ENCODE measurements at regions not wholly inside any gene's neighbourhood (a gene's known extent, or its start where the extent isn't known, plus 50 kb on each side); places are given as distances from the start of the nearest gene placed in this dataset.

- no peaks in the 10 kb centered on the region for H3K4me1 ChIP-seq (ENCODE audit: control insufficient read depth, low read depth, low read length)
- H3K27me3 ChIP-seq (ENCODE audit: control insufficient read depth, insufficient read depth, low read length): no peaks in the 10 kb centered on the region
- H3K9me3 ChIP-seq (ENCODE audit: control insufficient read depth, low read depth, low read length): no peaks in the 10 kb centered on the region
- H3K9ac ChIP-seq (ENCODE audit: low read length): no peak overlapping the region
- no peak overlapping the region for H3K4me3 ChIP-seq (ENCODE audit: low read length)
- no peaks in the 10 kb centered on the region for H3K36me3 ChIP-seq (ENCODE audit: control insufficient read depth, low read depth, low read length)
- H3K27ac ChIP-seq (ENCODE audit: low read length): no peak overlapping the region
These were observed 87.8 kb downstream of the RCN1 start for GRCh38 chr11:32178692-32179091.

- Histone ChIP-seq H3K4me1 (ENCODE audit: control insufficient read depth, low read depth, low read length) (no peaks in the 10 kb centered on the region), H3K4me3 (ENCODE audit: low read length) (no peak overlapping the region), H3K27ac (ENCODE audit: low read length) (no peak overlapping the region), H3K9me3 (ENCODE audit: control insufficient read depth, low read depth, low read length) (no peaks in the 10 kb centered on the region), H3K36me3 (ENCODE audit: control insufficient read depth, low read depth, low read length) (no peaks in the 10 kb centered on the region), H3K9ac (ENCODE audit: low read length) (no peak overlapping the region), H3K27me3 (ENCODE audit: control insufficient read depth, insufficient read depth, low read length) (no peaks in the 10 kb centered on the region)
These were observed 92.6 kb downstream of the RCN1 start for GRCh38 chr11:32183512-32183911.

- Histone ChIP-seq H3K4me1 (ENCODE audit: control insufficient read depth, low read depth, low read length) (no peaks in the 10 kb centered on the region), H3K27me3 (ENCODE audit: control insufficient read depth, insufficient read depth, low read length) (no peaks in the 10 kb centered on the region), H3K9ac (ENCODE audit: low read length) (no peak overlapping the region), H3K9me3 (ENCODE audit: control insufficient read depth, low read depth, low read length) (no peaks in the 10 kb centered on the region), H3K36me3 (ENCODE audit: control insufficient read depth, low read depth, low read length) (no peaks in the 10 kb centered on the region), H3K4me3 (ENCODE audit: low read length) (no peak overlapping the region), H3K27ac (ENCODE audit: low read length) (no peak overlapping the region)
These were observed 93.3 kb downstream of the RCN1 start for GRCh38 chr11:32184041-32184722.

GRCh38 chr11:32184723-32185376 is 94.0 kb downstream of the RCN1 start:
- no peaks in the 10 kb centered on the region for H3K9me3 ChIP-seq (ENCODE audit: control insufficient read depth, low read depth, low read length)
- no peaks in the 10 kb centered on the region for H3K27me3 ChIP-seq (ENCODE audit: control insufficient read depth, insufficient read depth, low read length)
- H3K9ac ChIP-seq (ENCODE audit: low read length): no peak overlapping the region

GRCh38 chr11:32186118-32186517 is 95.2 kb downstream of the RCN1 start:
- H3K36me3 ChIP-seq (ENCODE audit: control insufficient read depth, low read depth, low read length): no peaks in the 10 kb centered on the region
- no peaks in the 10 kb centered on the region for H3K27me3 ChIP-seq (ENCODE audit: control insufficient read depth, insufficient read depth, low read length)
- H3K9ac ChIP-seq (ENCODE audit: low read length): no peak overlapping the region
- H3K27ac ChIP-seq (ENCODE audit: low read length): no peak overlapping the region
- no peak overlapping the region for H3K4me3 ChIP-seq (ENCODE audit: low read length)
- H3K4me1 ChIP-seq (ENCODE audit: control insufficient read depth, low read depth, low read length): no peaks in the 10 kb centered on the region
- no peaks in the 10 kb centered on the region for H3K9me3 ChIP-seq (ENCODE audit: control insufficient read depth, low read depth, low read length)

More at GRCh38 chr11:32184723-32185376, 94.0 kb downstream of the RCN1 start:
- H3K4me3 ChIP-seq (ENCODE audit: low read length): no peak overlapping the region
- no peaks in the 10 kb centered on the region for H3K36me3 ChIP-seq (ENCODE audit: control insufficient read depth, low read depth, low read length)
- H3K27ac ChIP-seq (ENCODE audit: low read length): no peak overlapping the region
- H3K4me1 ChIP-seq (ENCODE audit: control insufficient read depth, low read depth, low read length): no peaks in the 10 kb centered on the region

GRCh38 chr11:32187111-32187510 is 96.2 kb downstream of the RCN1 start:
- Histone ChIP-seq H3K27me3 (ENCODE audit: control insufficient read depth, insufficient read depth, low read length) (no peaks in the 10 kb centered on the region), H3K36me3 (ENCODE audit: control insufficient read depth, low read depth, low read length) (no peaks in the 10 kb centered on the region), H3K9me3 (ENCODE audit: control insufficient read depth, low read depth, low read length) (no peaks in the 10 kb centered on the region)

GRCh38 chr11:32188785-32189184 is 97.9 kb downstream of the RCN1 start:
- H3K9me3 ChIP-seq (ENCODE audit: control insufficient read depth, low read depth, low read length): no peaks in the 10 kb centered on the region
- H3K4me3 ChIP-seq (ENCODE audit: low read length): no peak overlapping the region
- no peak overlapping the region for H3K27ac ChIP-seq (ENCODE audit: low read length)
- no peak overlapping the region for H3K9ac ChIP-seq (ENCODE audit: low read length)
- no peaks in the 10 kb centered on the region for H3K4me1 ChIP-seq (ENCODE audit: control insufficient read depth, low read depth, low read length)
- H3K36me3 ChIP-seq (ENCODE audit: control insufficient read depth, low read depth, low read length): no peaks in the 10 kb centered on the region
- H3K27me3 ChIP-seq (ENCODE audit: control insufficient read depth, insufficient read depth, low read length): no peaks in the 10 kb centered on the region

More at GRCh38 chr11:32187111-32187510, 96.2 kb downstream of the RCN1 start:
- no peaks in the 10 kb centered on the region for H3K4me1 ChIP-seq (ENCODE audit: control insufficient read depth, low read depth, low read length)
- no peak overlapping the region for H3K9ac ChIP-seq (ENCODE audit: low read length)
- no peak overlapping the region for H3K4me3 ChIP-seq (ENCODE audit: low read length)
- no peak overlapping the region for H3K27ac ChIP-seq (ENCODE audit: low read length)

GRCh38 chr11:32196137-32196536 is 105.3 kb downstream of the RCN1 start:
- no peaks in the 10 kb centered on the region for H3K9me3 ChIP-seq (ENCODE audit: control insufficient read depth, low read depth, low read length)
- H3K36me3 ChIP-seq (ENCODE audit: control insufficient read depth, low read depth, low read length): no peaks in the 10 kb centered on the region
- no peak overlapping the region for H3K27ac ChIP-seq (ENCODE audit: low read length)
- no peaks in the 10 kb centered on the region for H3K27me3 ChIP-seq (ENCODE audit: control insufficient read depth, insufficient read depth, low read length)
- H3K4me1 ChIP-seq (ENCODE audit: control insufficient read depth, low read depth, low read length): peaks cover 5% of the 10 kb centered on the region
- H3K9ac ChIP-seq (ENCODE audit: low read length): no peak overlapping the region
- H3K4me3 ChIP-seq (ENCODE audit: low read length): no peak overlapping the region

GRCh38 chr11:32198053-32198452 is 107.2 kb downstream of the RCN1 start:
- no peaks in the 10 kb centered on the region for H3K27me3 ChIP-seq (ENCODE audit: control insufficient read depth, insufficient read depth, low read length)
- H3K9me3 ChIP-seq (ENCODE audit: control insufficient read depth, low read depth, low read length): no peaks in the 10 kb centered on the region
- H3K4me1 ChIP-seq (ENCODE audit: control insufficient read depth, low read depth, low read length): peaks cover 5% of the 10 kb centered on the region
- H3K27ac ChIP-seq (ENCODE audit: low read length): no peak overlapping the region
- no peaks in the 10 kb centered on the region for H3K36me3 ChIP-seq (ENCODE audit: control insufficient read depth, low read depth, low read length)
- no peak overlapping the region for H3K4me3 ChIP-seq (ENCODE audit: low read length)
- no peak overlapping the region for H3K9ac ChIP-seq (ENCODE audit: low read length)

- Histone ChIP-seq H3K36me3 (ENCODE audit: control insufficient read depth, low read depth, low read length) (no peaks in the 10 kb centered on the region), H3K27ac (ENCODE audit: low read length) (no peak overlapping the region)
These were observed 109.4 kb downstream of the RCN1 start for GRCh38 chr11:32200136-32200847.

GRCh38 chr11:32204751-32205150 is 113.9 kb downstream of the RCN1 start:
- Histone ChIP-seq H3K27me3 (ENCODE audit: control insufficient read depth, insufficient read depth, low read length) (no peaks in the 10 kb centered on the region), H3K9me3 (ENCODE audit: control insufficient read depth, low read depth, low read length) (no peaks in the 10 kb centered on the region), H3K4me3 (ENCODE audit: low read length) (no peak overlapping the region), H3K27ac (ENCODE audit: low read length) (no peak overlapping the region), H3K9ac (ENCODE audit: low read length) (no peak overlapping the region), H3K36me3 (ENCODE audit: control insufficient read depth, low read depth, low read length) (no peaks in the 10 kb centered on the region), H3K4me1 (ENCODE audit: control insufficient read depth, low read depth, low read length) (no peaks in the 10 kb centered on the region)

More at GRCh38 chr11:32200136-32200847, 109.4 kb downstream of the RCN1 start:
- Histone ChIP-seq H3K9me3 (ENCODE audit: control insufficient read depth, low read depth, low read length) (no peaks in the 10 kb centered on the region), H3K4me1 (ENCODE audit: control insufficient read depth, low read depth, low read length) (peaks cover 5% of the 10 kb centered on the region), H3K4me3 (ENCODE audit: low read length) (no peak overlapping the region), H3K27me3 (ENCODE audit: control insufficient read depth, insufficient read depth, low read length) (no peaks in the 10 kb centered on the region), H3K9ac (ENCODE audit: low read length) (no peak overlapping the region)

Measured in iPS-18a (cell line).